GM12878 (cell line): ENCODE measurements at regions not wholly inside any gene's neighbourhood (a gene's known extent, or its start where the extent isn't known, plus 50 kb on each side); places are given as distances from the start of the nearest gene placed in this dataset.

Experiments used
- ATAC-seq: fragments of 200-7000 bp; cut with Tn5 transposase; 3 replicates; pipeline ENCODE4 v1.9.1; 2020; ENCODE audit warnings: mild to moderate bottlenecking, moderate library complexity
- BruUV-seq: library from RNA; stranded (reverse); fragments of 400-500 nt; replicated peaks from 2 replicates; lab custom pipeline; 2021; lab: Mats Ljungman, UMichigan
- CTCF ChIA-PET: fragments of 300-600 bp; sonication (Branson Sonifier 250); formaldehyde crosslinking; extraction: SDS; loops from one replicate; lab custom pipeline; 2021; ENCODE audit warnings: inconsistent platforms; lab: Yijun Ruan, JAX
- POLR2A ChIA-PET: fragments of 350-600 bp; formaldehyde crosslinking; extraction: SDS; loops from one replicate; lab custom pipeline; 2021; ENCODE audit warnings: inconsistent platforms; lab: Charles Lee
- RAD21 ChIA-PET: fragments of 300-600 bp; sonication (Branson Sonifier 250); formaldehyde crosslinking; loops from one replicate; lab custom pipeline; 2023; ENCODE audit warnings: antibody characterized with exemption; ENCODE audit not compliant: unreplicated experiment; lab: Charles Lee
- SMC1A ChIA-PET: fragments of 300-600 bp; sonication (Branson Sonifier 250); formaldehyde crosslinking; loops from one replicate; lab custom pipeline; 2023; ENCODE audit not compliant: unreplicated experiment, uncharacterized antibody; lab: Charles Lee
- DNase-seq: peaks from one replicate; pipeline ENCODE4 v3.0.0-alpha.2; 2011; ENCODE audit warnings: low read depth, low spot score
- FAIRE-seq: peaks from 3 replicates; lab custom pipeline; 2011; peaks lifted over from hg19 to GRCh38; lab: Jason Lieb, UNC
- H2AFZ ChIP-seq: 2 replicates; pipeline ENCODE4 v1.6.0; 2011; ENCODE audit warnings: low read depth, low read length, control low read depth; ENCODE audit not compliant: control insufficient read depth
- H3K27ac ChIP-seq: 2 replicates; pipeline ENCODE4 v1.5.1; 2011; ENCODE audit warnings: control low read depth; ENCODE audit not compliant: control insufficient read depth, insufficient read depth
- H3K27me3 ChIP-seq, 2 experiments: replicated peaks in 1 of 2; 2 replicates each; pipeline versions ENCODE4 v1.6.0 to v1.6.1; 2011; ENCODE audit warnings: low read length in 1 of 2; ENCODE audit not compliant: control insufficient read depth in 2 of 2, insufficient read depth in 2 of 2
- H3K36me3 ChIP-seq, 2 experiments: 2 replicates each; pipeline ENCODE4 v1.5.1; 2011; ENCODE audit warnings: low read length in 1 of 2; ENCODE audit not compliant: control insufficient read depth in 2 of 2, insufficient read depth in 2 of 2
- H3K4me1 ChIP-seq: 2 replicates; pipeline ENCODE4 v1.6.1; 2011; ENCODE audit warnings: mild to moderate bottlenecking, low read length, moderate library complexity, mixed read lengths; ENCODE audit not compliant: control insufficient read depth, insufficient read depth
- H3K4me2 ChIP-seq: 2 replicates; pipeline ENCODE4 v1.6.0; 2011; ENCODE audit warnings: control low read depth; ENCODE audit not compliant: control insufficient read depth, insufficient read depth
- H3K4me3 ChIP-seq: fragments of 200-600 bp; sonication (generic); 2 replicates; pipeline ENCODE4 v1.5.1; 2016
- H3K79me2 ChIP-seq: 2 replicates; pipeline ENCODE4 v1.6.0; 2011; ENCODE audit warnings: low read length; ENCODE audit not compliant: control insufficient read depth, insufficient read depth
- H3K9ac ChIP-seq: 2 replicates; pipeline ENCODE4 v1.8.0; 2011; ENCODE audit warnings: low read length, control low read depth, mixed read lengths; ENCODE audit not compliant: control insufficient read depth, insufficient read depth
- H3K9me3 ChIP-seq: replicated peaks from 3 replicates; pipeline ENCODE4 v1.5.1; 2011; ENCODE audit warnings: mild to moderate bottlenecking, low read length; ENCODE audit not compliant: control insufficient read depth, insufficient read depth
- H4K20me1 ChIP-seq: 2 replicates; pipeline ENCODE4 v1.6.0; 2011; ENCODE audit not compliant: control insufficient read depth, insufficient read depth
- CREM ChIP-seq: IDR thresholded peaks from 2 replicates; pipeline ENCODE4 v1.6.1; 2014; ENCODE audit warnings: antibody characterized with exemption, low read depth
- MEF2A ChIP-seq: IDR thresholded peaks from 2 replicates; pipeline ENCODE4 v1.6.1; 2011; ENCODE audit warnings: low read depth, mild to moderate bottlenecking, low read length, moderate library complexity; ENCODE audit not compliant: insufficient read depth
- MYC ChIP-seq: IDR thresholded peaks from 2 replicates; pipeline ENCODE4 v1.6.1; 2011; ENCODE audit warnings: mild to moderate bottlenecking, low read length, moderate library complexity, inconsistent platforms; ENCODE audit not compliant: insufficient read depth, insufficient replicate concordance, insufficient read length, severe bottlenecking
- ZNF592 ChIP-seq: fragments of 450-650 bp; IDR thresholded peaks from 2 replicates; pipeline ENCODE4 v1.6.1; 2017; ENCODE audit warnings: mild to moderate bottlenecking, moderate library complexity
- WGBS: methylation state at CpG from one replicate; pipeline ENCODE4 v1.1.6; 2016; ENCODE audit warnings: low lambda C conversion rate; ENCODE audit not compliant: insufficient replicate concordance, insufficient coverage; ENCODE audit errors: missing lambda C conversion rate; 5-methylcytosine and 5-hydroxymethylcytosine counted together
- in situ Hi-C: fragments of 300-500 bp; cut with MboI; formaldehyde crosslinking; loops from 9 replicates; pipeline ENCODE4 v1.14.3; 2018; ENCODE audit warnings: mixed read lengths
- intact Hi-C: fragments of 100-400 bp; cut with micrococcal nuclease; formaldehyde crosslinking; loops from one replicate; pipeline ENCODE4 v1.14.2; 2022; ENCODE audit not compliant: unreplicated experiment

DNA sequence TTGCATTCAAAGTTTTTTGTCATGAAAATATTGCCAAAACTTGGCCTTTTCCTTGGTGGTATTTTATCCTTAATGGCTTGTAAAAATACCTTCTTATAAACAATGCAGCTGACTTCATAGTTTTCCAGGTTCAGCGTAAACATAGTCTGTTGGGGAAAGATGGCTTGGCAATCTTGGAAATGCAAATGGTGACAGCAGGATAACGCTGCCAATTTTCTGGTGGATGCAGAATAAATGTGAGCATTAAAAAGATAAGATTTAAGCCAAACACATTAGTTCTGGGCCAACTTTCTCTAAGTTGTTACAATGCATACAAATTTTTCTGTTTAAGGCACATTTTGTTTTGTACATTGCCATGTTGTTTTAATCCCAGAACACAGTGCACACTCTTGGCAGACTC lies 147.0 kb upstream of the POU1F1 start:
- H3K27me3 ChIP-seq: no peaks in the 10 kb centered on the region
- no TSS peak for BruUV-seq
- no peak overlapping the region for H3K4me2 ChIP-seq
- H3K27ac ChIP-seq: no peak overlapping the region
- no peak overlapping the region for H3K4me3 ChIP-seq
- no peak for DNase-seq
- no peak for ATAC-seq
- TF ChIP-seq ZNF592: no peak
- no peak for TF ChIP-seq CREM
- no peak for TF ChIP-seq MYC
- no peak for TF ChIP-seq MEF2A
- no peak for FAIRE-seq
- ChIA-PET SMC1A (no interaction called here), CTCF (no interaction called here), RAD21 (no interaction called here), POLR2A (no interaction called here)
- H3K9ac ChIP-seq: no peak overlapping the region
- no peaks in the 10 kb centered on the region for H3K4me1 ChIP-seq
- no peak overlapping the region for H2AFZ ChIP-seq
- intact Hi-C loops (no loop called here), in situ Hi-C loops (no loop called here)
- WGBS: 41% methylated on average over 2 of the region's 2 CpGs
- no peaks in the 10 kb centered on the region for H4K20me1 ChIP-seq
- no peaks in the 10 kb centered on the region for H3K9me3 ChIP-seq
- H3K36me3 ChIP-seq: no peaks in the 10 kb centered on the region
- no peaks in the 10 kb centered on the region for H3K79me2 ChIP-seq
